GF-D8 (cell line): ENCODE measurements at regions not wholly inside any gene's neighbourhood (a gene's known extent, or its start where the extent isn't known, plus 50 kb on each side); places are given as distances from the start of the nearest gene placed in this dataset.

ENCODE experiments used
- DNase-seq: peaks from one replicate; lab custom pipeline; 2025; lab: John Stamatoyannopoulos, UW

DNA sequence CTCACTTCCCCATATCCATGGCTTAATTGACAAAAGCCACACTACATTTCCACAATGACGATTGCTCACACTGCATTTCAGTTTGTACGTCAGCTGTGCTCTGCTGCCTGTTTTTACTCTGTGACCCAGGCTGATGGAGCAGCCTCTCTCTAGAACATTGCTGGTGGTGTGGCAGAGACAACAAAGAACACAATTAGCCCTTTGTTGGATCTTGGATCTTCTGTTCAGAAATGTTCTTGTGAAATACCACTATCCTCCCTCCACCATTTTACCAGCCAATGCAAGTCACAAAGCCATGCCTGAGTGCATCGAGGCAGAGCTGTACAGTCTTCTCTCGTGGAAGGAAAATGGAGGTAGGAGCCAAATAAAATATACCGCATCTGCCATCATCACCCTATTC is 56.9 kb upstream of the TBC1D5 start:
- no peak for DNase-seq

DNA sequence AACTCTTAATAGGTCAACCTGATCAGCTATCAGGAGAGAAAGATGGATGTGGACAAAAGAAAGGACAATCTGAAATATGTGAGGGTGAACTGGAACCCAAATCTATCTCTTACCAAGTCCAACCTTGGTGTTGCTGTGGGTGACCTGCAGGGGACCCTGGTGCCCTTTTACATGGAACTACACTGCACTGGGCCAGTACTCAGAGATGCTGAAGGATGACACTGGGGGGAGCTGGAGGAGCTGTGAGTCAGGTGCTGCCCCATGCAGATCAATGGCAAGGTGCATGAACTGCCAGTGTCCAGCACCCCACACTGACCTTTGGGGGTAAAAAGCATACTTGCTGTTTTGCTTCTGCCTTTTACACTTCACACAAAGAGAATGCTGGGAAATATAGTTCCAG is 55.6 kb upstream of the TBC1D5 start:
- DNase-seq = no peak

DNA sequence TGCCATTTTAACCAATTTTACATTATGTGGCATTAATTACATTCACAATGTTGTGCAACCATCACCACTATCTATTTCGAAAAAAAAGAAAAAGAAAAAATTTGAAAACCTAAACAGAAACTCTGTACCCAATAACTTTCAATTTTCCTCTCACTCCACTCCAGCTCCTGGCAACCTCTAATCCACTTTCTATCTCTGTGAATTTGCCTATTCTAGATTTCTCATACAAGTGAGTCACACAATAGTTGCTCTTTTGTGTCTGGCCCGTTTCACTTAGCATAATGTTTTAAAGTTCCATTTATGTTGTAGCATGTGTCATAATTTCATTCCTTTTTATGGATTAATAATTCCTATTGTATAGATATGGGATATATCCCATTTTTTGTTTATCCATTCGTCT is 53.3 kb upstream of the TBC1D5 start:
- no peak for DNase-seq

DNA sequence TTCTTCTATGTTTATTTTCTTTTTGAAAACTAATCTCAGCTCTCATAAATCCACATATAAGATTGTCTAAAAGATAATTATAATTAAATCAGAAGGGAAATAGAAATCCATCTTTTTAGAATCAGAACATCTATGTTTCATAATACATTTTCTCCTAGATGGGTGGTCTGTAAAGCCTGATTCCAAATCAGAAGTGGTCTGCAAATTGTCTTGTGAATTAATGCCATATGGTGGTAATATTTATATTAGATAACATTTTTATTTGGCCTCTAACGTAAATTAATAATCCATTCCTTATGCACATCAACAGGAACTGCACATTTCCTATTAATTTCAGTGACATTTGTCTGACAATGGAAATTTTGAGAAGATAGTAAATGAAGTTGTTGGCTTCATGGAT is 52.8 kb upstream of the TBC1D5 start:
- DNase-seq = no peak

DNA sequence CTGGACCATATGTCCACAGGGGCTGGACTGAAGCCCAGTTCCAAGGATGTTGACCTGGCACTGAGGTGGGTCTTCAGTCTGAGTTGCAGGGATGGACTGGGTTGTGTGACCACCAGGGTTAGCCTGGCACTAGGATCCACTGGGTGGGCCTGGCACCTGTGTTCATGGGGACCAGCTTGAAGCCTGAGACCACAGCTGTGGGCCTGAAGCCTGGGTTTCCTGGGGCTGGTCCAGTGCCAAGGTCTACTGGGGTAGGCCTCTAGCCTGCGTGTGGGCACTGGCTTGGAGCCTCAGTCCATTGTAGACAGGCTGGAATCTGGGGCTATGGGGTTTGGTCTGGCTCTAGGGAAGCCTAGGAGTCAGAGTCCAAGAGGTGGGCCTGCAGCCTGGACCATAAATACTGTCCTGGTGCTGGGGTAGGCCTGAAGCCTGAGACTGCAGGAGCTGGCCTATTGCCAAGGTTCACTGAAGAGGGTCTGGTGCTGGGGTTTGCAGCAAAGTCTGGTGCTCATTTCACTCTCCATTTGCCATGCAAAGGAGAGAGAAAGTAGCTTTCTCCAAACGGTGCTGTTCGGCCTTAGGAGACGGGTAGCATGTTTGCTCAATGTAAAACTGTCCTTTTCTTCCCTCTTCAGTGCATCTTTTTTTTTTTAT is 51.2 kb upstream of the TBC1D5 start:
- no peak for DNase-seq
